Vagina (tissue), 2 donors: ENCODE measurements at regions not wholly inside any gene's neighbourhood (a gene's known extent, or its start where the extent isn't known, plus 50 kb on each side); places are given as distances from the start of the nearest gene placed in this dataset.

Source experiments
- CTCF ChIP-seq, 3 experiments: fragments of 450-650 bp in 2 of 3; fragments of 200-600 bp in 1 of 3; sonication (generic) in 1 of 3; IDR thresholded peaks; one replicate each; pipeline ENCODE4 v1.5.1; 2017 to 2019; ENCODE audit warnings: antibody characterized with exemption in 3 of 3, mild to moderate bottlenecking in 2 of 3, moderate library complexity in 2 of 3
- POLR2A ChIP-seq, 2 donors: fragments of 450-650 bp; IDR thresholded peaks; one replicate each; pipeline ENCODE4 v1.6.1; 2017; ENCODE audit warnings: antibody characterized with exemption in 2 of 2, mild to moderate bottlenecking in 2 of 2, moderate library complexity in 2 of 2

- no peak for TF ChIP-seq POLR2A (IDR thresholded peaks at IDR 0.05)
- no peak for TF ChIP-seq CTCF (IDR thresholded peaks at IDR 0.05)
Measured at GRCh38 chr10:64109926-64110495, 588.8 kb downstream of the REEP3 start.
